ENCODE measurements at regions not wholly inside any gene's neighbourhood (a gene's known extent, or its start where the extent isn't known, plus 50 kb on each side); places are given as distances from the start of the nearest gene placed in this dataset.

DNA sequence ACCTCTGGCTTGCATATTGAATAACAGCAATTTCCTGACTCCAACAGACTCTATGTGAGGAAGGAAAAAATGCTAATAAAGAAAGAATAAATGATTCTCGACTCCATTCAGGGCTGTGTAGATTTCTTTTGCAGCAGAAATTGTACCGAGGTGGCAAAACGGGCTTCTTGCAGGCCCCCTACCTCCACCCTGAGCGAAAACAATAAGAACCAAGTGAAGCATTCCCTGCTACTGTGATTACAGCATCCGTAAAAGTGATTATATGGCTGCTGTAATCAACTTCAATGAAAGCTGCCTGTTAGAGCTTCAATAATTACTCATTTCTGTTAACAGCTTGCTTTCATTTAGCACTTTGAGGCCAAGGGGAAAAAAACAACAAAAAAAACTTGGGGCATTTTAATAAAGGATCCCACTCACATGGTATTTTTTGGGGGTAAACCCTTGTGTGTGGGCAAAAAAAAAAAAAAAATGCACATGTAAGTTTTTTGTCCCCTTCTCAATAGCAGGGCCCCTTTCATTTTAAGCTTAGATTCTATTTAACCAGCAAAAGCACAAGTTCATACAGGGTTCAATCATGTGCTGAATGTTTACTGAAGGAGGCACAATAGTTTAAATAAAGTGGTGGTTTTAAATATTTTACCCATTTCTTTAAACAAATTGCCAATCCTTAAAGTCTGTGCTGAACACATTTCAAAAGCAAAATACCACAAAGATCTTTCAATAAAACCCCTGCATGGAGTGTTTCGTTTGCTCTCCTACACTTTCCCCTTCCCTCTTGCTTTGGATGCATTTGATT is 271.6 kb downstream of the LMO4 start:
- intact Hi-C loops (cut with DNase I): no loop called here
- no peak for DNase-seq

DNA sequence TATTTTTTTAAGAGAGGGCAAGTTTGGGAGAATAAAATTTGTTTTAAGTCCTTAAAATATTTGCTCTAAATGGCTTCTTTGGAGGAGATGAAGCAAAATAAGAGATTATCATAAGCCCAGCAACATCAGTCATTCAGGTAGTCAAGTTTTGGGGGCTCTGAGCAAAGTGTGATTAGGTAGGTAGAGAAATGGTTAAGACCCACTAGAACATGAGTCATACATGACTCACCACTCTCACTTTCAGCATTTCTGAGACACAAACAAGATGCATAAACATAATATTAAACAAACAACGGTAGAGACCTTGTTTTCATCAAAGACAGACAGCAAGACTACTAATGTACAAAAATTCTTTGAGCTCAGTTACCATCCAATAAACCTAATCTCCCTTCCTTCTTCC is 272.2 kb downstream of the LMO4 start:
- DNase-seq: no peak
- intact Hi-C loops (cut with DNase I): no loop called here

DNA sequence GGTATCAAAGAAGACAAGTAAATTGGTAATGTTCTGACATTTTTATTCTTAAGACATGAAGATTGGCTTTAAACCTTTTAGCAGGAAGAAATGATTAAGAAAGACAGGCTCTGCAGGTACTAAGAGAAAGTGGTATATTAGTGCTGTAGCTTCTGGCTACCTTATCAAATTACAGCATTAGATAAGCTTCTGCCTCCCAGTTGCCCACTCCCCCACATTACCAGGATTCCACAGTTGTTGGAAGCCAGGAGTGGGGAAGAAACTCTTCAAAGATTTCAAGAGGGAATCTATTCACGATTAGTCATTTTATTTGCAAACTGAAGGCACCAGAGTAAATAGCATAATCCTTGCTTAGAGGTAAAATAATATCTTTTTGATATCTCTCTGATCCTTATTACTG is 274.9 kb downstream of the LMO4 start:
- DNase-seq: no peak
- intact Hi-C loops (cut with DNase I): no loop called here

DNA sequence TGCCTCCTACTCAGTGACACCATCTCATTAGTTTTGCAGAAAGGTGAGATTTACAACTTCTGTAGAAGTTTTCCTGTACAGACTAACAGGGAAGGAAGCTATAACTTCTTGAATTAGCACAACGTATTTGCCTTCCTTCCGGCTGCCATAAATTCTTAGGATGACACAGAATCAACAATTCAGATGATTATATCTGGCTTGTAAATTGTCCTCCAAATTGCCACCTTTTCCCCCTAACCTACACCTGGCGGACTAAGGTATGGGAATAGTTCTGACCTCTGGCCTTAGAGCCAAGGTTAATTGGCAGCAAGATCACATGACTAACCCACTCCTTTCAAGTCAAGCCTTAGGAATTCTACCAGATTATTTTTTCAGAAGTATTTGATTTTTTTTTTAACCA is 284.3 kb downstream of the LMO4 start:
- no peak for DNase-seq
- intact Hi-C loops (cut with DNase I): no loop called here

DNA sequence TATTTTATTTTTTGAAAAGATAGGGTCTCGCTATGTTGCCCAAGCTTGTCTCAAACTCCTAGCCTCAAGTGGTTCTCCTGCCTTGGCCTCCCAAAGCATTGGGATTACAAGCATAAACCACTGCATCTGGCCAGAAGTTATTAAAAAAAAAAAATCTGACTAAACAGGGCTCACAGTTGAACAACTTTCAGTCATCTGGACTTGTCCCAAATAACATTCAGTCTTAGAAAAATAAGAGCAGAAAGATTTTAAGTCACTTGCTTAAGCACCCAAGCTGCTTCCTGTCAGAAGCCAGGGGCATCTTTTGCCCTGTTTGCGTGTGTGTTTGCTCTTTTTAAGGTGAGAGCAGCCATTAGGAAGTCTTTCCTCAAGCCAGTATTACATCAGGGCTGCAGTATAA is 286.8 kb downstream of the LMO4 start:
- intact Hi-C loops (cut with DNase I): no loop called here
- no peak for DNase-seq

DNA sequence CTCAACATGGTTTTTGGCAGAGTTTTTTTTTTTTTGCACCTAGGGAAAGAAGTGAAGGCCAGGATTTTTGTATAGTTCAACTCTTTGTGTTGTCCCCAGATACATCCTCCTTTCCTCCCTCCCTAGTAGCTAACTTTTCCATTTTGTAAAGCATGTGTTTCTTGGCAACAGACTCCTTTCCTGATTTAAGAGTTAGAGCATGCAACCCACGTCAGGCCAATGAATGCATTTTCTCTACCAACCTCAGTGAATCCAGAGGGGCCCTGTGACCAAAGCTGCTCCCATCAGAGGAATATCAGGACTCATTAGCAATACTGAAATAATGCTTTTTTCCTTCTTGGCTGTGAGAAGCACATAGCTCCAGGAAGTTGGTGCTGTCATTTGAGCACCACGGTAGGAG is 287.2 kb downstream of the LMO4 start:
- DNase-seq: no peak
- intact Hi-C loops (cut with DNase I): no loop called here

DNA sequence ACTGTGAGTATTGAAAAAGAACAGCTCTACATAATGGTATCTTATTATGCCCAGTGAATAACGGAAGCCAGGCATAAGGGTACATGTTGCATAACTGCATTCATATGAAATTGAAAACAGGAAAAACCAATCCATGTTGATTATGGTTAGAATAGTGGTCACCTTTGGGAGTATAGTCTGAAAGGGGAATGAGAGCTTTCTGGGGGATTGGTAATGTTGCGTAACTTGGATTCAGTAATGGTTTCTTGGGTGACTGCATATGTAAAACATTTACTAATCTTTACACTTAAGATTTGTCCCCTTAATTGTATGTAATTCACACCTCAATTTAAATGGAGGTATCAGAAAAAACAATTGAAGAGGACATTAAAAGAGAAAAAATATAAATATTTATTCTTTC is 292.1 kb downstream of the LMO4 start:
- DNase-seq: no peak
- intact Hi-C loops (cut with DNase I): no loop called here

DNA sequence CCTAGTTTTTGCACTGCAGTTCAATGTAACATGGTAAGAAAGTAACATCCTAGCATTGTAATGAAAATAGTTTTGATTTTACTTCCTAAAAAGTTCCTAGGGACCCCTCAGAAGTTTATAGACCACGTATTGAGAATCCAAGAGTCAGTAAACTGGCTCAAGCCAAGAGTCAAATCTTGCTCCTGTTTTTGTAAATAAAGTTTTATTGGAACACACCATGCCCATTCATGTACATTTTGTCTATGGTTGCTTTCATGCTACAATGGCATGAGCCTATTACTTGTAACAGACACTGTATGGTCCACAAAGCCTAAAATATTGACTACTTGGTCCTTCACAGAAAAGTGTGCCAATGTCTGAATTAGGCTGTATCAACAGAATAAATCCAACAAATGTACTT is 301.0 kb downstream of the LMO4 start:
- intact Hi-C loops (cut with DNase I): no loop called here

DNA sequence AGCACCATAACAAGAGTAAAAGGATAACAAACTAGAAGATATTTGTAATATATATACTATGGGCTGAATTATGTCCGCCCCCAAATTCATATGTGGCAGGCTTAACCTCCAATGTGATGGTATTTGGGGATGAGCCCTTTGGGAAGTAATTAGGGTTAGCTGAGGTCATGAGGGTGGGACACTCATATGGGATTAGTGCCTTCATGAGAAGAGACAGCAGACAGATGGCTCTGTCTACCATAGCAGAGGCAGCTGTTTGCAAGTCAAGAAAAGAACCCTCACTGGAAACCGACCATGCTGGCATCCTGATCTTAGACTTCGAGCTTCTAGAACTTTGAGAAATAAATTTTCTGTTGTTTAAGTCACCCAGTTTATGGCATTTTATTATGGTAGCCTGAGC is 303.6 kb downstream of the LMO4 start:
- DNase-seq: no peak
- intact Hi-C loops (cut with DNase I): no loop called here

More for the DNA sequence above, 301.0 kb downstream of the LMO4 start:
- no peak for DNase-seq

DNA sequence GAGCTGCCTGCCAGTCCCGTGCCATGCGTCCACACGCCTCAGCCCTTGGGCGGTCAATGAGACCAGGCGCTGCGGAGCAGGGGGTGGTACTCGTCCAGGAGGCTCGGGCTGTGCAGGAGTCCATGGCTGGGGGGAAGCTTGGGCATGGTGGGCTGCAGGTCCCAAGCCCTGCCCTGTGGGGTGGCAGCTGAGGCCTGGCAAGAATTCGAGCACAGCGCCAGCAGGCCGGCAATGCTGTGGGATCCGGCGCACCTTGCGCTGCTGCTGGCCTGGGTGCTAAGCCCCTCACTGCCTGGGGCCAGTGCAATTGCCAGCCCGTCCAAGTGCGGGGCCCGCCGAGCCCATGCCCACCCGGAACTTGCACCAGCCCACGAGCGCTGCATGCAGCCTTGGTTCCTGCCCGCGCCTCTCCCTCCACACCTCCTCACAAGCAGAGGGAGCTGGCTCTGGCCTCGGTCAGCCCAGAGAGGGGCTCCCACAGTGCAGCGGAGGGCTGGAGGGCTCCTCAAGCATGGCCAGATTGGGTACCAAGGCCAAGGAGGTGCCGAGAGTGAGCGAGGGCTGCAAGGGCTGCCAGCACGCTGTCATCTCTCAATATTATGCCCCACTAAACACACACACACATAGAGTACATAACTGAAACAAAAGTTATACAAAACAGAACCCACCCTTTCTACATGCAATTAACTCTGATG is 307.7 kb downstream of the LMO4 start:
- intact Hi-C loops (cut with DNase I): no loop called here
- peak in 3 of 10 donors; percentile 63 to 87 (median 82) for DNase-seq

DNA sequence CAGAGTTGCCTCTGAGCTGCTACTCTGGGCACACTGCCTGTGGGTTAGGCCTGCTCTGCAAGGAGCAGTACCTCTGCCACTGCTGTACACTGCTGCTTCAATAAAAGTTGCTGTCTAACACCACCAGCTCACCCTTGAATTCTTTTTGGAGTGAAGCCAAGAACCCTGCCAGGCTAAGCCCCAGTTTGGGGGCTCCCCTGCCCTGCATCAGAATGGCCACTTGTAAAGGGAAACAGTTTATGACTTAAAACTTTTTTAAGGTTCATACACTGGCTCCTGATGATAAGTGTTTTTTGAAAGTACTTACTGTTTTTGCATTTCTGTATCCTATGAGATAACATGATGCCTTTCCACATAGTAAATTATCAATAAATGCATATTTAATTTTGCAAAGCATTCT is 310.0 kb downstream of the LMO4 start:
- intact Hi-C loops (cut with DNase I): no loop called here
- DNase-seq: no peak

DNA sequence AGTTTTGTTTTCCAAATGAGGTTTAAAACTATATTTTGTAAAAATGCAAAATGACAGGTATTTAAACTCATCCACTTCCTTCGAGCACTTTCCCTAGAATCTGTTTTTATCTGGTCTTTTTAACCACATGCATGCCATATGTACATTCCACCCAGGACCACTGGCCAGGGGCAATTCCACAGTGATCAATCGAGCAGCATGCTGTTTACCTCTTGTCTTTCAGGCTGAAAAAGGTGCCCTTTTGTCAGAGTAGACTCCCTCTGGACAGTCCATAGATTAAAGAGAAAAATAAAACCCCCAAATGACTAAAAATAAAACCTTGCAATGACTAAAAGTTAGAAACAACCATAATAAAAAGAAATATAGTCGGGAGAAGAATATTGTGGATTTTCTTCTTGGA is 313.3 kb downstream of the LMO4 start:
- intact Hi-C loops (cut with DNase I): no loop called here
- DNase-seq: no peak

DNA sequence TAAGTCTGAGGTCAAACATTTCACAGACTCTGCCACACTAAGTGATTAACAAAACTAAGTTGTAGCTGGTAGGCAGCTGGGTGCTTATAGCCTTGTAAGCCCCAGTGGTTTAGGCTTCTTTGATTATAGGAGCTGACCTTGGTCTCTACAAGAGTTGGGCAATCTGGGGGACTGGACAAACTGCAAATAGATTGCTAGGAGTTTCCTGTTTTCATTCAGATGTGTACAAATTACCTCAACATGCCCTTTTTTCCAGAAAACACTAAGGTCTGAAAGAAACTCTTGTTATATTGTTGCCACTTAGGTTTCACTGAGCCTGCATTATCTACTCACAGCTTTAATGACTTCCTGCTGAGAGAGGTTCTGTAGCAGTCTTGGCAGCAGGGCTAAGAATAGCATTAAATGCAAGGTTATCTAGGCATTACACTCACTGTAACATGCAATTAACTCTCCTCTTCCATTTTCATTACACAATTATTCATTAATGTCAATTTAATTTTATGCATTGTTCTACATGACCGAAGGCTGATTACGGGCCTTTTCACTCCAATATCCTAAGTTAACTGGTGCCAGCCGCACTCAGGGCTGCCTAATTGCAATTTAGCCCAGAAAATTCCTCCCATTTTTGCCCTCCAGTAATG is 314.0 kb downstream of the LMO4 start:
- DNase-seq: no peak
- intact Hi-C loops (cut with DNase I): no loop called here

DNA sequence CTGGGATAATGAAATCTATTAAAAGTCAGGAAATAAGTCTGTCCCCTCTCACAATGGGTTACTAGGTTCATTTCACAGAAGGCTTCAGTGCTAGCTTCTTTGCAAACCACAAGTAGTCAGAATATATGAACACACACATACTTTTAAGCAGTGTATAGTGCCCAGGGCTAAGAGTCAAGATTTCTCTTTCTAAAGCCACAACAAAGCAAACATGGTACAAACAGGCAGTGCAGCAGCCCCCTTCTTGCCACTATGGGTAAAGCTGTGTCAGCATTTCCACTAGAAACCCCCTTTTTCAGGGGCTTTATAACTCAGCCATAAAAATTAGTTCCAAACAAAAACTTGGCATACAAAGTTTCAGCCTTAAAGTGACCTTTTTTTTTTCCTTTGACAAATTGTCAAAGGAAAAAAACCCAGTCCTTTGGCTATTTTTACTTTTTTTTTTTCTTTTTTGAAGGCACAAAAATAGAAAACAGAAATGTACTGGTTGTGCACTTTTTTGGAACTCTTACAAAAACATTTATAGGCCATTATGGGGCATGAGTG is 315.4 kb downstream of the LMO4 start:
- intact Hi-C loops (cut with DNase I): no loop called here
- no peak for DNase-seq

DNA sequence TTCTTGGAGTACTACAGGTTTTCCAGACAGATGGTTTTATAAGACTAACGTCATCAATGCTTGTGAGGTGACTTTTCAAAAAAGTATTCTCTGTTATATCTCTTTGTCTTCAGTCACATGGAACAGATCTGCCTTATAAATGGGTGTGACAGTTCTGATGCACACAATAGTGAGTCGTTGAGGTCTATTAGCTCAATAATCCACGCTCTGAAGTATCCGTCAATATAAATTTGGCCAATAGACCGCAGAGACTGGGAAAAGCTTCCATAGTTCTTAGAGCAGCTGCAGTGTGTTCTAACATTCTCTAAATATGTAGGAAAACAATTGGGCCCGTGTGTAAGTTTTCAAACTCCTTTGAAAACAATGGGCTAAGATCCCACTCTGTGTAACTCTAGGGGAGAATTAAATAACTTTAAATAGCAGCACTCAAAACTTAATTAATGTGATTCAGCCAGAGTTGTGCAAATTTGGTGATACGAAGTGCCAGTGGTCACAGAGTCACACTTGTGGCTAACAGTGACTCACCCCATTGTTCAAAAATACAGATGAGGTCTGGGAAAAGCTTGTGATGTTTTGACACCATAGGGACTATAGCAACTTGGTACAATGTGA is 316.0 kb downstream of the LMO4 start:
- DNase-seq: no peak
- intact Hi-C loops (cut with DNase I): no loop called here

DNA sequence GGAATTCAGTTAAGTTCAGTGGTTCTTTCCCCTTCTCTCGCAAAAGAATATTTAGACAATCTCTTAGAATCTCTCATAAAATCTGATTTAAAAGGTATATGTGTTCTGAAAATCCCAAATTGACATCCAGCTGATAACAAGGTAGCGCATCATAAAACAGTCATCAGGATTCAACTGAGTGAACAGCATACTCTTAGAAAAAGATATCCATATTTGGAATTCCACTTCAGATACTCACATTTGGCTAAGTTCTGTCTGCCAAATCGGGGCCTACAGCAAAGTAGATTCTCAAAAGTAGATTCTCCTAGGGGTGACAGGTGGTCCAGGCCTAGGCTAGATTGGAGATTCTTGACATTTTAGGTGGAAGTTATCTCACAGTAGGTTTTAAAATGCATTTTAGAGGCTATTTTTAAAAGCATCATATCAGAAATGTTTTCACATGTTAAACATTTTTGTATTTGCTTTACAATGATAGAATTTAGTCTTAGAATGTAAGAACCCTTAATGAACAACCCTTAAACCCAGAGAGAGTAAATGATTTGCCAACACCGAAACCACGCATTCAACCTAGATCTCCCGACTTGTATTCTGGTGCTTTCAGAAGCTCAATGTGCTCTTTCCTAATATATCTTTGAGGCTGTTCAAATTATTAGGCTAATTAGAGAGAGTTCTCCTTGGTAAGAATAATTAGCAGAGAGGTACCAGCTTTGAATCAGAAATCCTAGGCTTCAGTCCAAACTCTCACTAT is 318.9 kb downstream of the LMO4 start:
- intact Hi-C loops (cut with DNase I): no loop called here
- no peak for DNase-seq

DNA sequence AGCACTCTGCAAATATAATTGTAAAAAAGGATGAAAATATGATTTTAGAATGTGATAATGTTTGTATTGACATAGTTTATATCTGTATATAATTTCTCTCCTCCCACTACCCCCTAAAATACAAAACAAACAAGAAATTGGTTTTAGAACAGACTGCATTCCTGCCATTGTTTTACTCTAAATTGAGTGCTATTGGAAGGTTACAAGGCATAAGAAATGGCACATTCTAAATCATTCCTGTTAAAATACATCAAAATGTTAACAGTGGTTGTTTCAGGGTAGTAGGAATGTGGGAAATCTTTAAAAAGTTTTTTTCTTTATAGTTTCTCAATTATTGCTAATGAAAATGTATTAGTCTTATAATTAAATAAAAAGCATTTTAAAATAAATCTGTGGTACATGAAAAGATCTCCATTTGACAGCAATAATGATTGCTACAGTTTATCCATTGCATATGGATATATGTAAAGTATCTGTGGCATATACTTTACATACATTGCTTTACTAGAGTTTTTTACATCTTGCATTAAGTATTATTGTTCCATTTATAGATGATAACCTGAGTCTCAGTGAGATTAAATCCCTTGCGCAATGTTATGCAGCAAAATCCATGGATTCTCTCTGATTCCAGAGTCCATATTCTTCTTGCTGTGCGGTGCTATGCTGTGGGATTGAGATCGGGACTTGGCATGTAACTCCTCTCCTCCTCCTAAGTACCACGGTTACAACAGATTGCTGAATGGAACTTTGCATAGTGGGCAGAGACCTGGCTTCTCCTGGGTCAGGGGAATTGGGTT is 319.8 kb downstream of the LMO4 start:
- DNase-seq: no peak
- intact Hi-C loops (cut with DNase I): no loop called here

DNA sequence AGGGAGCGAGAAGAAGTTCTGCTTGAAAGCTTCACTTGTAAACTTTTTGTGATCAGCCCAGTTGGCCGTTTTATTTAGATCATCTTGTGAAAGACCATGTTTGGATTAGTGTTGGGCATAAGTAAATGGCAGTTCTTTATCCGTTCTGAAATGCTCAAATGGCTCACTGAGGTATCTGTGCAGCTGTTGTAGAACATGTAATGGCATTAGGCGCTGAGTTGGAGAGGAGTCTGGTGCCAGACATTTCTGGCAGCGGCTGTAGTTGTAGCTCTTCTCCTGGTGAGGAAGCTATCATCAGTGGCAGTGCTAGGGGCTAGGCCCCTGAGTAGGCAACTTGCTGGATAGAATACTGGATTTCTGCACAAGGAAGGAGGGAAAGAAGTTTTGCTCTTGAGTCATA is 321.6 kb downstream of the LMO4 start:
- DNase-seq: no peak
- intact Hi-C loops (cut with DNase I): no loop called here

DNA sequence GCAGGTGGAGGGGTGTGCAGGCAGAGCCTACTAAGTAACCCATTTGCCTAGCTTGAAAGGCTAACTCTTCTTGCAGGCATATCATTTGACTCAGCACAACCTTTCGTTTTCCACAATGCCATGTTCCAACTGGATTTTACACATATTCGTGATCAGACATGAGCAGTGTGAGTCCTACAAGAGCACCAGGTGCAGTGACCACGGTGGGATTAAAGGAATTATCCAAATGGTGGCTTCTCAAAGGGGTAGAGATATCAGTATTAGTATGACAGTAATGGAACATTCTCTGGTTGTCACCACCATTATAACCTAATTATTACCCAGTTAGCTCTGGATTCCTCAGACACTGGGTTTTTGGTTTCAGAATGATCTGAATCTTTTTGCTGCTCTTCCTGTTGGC is 323.5 kb downstream of the LMO4 start:
- intact Hi-C loops (cut with DNase I): no loop called here
- DNase-seq: no peak

DNA sequence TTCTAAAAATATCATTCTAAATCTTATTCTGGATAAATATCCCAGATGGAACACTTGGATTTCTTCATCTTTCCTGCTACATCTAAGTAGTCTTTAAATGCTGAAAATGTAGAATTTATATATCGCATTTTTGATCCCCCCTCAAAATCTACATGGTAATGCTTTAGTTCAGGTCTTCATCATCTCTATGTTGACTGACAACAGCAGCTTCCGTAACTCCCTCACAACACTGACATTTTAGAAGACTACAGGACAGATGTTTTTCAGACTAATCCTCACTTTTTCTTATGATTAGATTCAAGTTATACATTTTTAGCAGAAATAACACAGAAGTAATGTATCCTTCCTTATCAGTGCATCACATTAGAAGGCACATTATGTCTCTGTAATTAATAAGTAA is 336.5 kb downstream of the LMO4 start:
- intact Hi-C loops (cut with DNase I): no loop called here
- no peak for DNase-seq
